Activated CD4-positive, alpha-beta memory T cell treated with anti-CD3 and anti-CD28 coated beads, Interleukin-2, amount 10 ng/mL, durations not matched to agents 7 days and 5 days (primary cell): ENCODE measurements at regions not wholly inside any gene's neighbourhood (a gene's known extent, or its start where the extent isn't known, plus 50 kb on each side); places are given as distances from the start of the nearest gene placed in this dataset.

Experiments used
- CTCF ChIA-PET: fragments of 350-600 bp; sonication (Branson Sonifier 250); formaldehyde crosslinking; loops from one replicate; lab custom pipeline; 2021; ENCODE audit warnings: antibody characterized with exemption, inconsistent platforms; lab: Charles Lee
- POLR2A ChIA-PET: fragments of 350-600 bp; sonication (Branson Sonifier 250); formaldehyde crosslinking; loops from one replicate; lab custom pipeline; 2021; ENCODE audit warnings: antibody characterized with exemption; lab: Charles Lee
- DNase-seq: peaks from one replicate; pipeline ENCODE4 v3.0.0-alpha.2; 2020
- H3K27ac Mint-ChIP-seq: one replicate; pipeline ENCODE4 v1.8.0; 2021; ENCODE audit warnings: mild to moderate bottlenecking, mixed read lengths
- H3K27me3 Mint-ChIP-seq: one replicate; pipeline ENCODE4 v1.8.0; 2021; ENCODE audit warnings: mixed read lengths
- H3K36me3 Mint-ChIP-seq: one replicate; pipeline ENCODE4 v1.8.0; 2021; ENCODE audit warnings: low read depth, mixed read lengths
- H3K4me1 Mint-ChIP-seq: one replicate; pipeline ENCODE4 v1.8.0; 2021; ENCODE audit warnings: mixed read lengths
- H3K4me3 Mint-ChIP-seq: one replicate; pipeline ENCODE4 v1.8.0; 2021; ENCODE audit warnings: mild to moderate bottlenecking, mixed read lengths
- H3K9me3 Mint-ChIP-seq: one replicate; pipeline ENCODE4 v1.8.0; 2021; ENCODE audit warnings: mixed read lengths

GRCh38 chr4:179398414-179398813, 1956.2 kb upstream of the AGA start:
- Mint-ChIP-seq H3K9me3 (peaks cover 7% of the 10 kb centered on the region), H3K27me3 (no peaks in the 10 kb centered on the region), H3K4me3 (no peak overlapping the region), H3K36me3 (no peaks in the 10 kb centered on the region), H3K27ac (no peak overlapping the region), H3K4me1 (no peaks in the 10 kb centered on the region)
- ChIA-PET CTCF (no interaction called here), POLR2A (no interaction called here)
- no peak for DNase-seq

GRCh38 chr4:179399054-179399782, 1957.0 kb upstream of the AGA start:
- ChIA-PET CTCF (no interaction called here), POLR2A (no interaction called here)
- no peaks in the 10 kb centered on the region for H3K36me3 Mint-ChIP-seq
- DNase-seq, result no peak
- H3K27me3 Mint-ChIP-seq, result no peaks in the 10 kb centered on the region
- no peak overlapping the region for H3K27ac Mint-ChIP-seq
- H3K4me1 Mint-ChIP-seq, result no peaks in the 10 kb centered on the region
- H3K4me3 Mint-ChIP-seq, result no peak overlapping the region
- peaks cover 9% of the 10 kb centered on the region for H3K9me3 Mint-ChIP-seq

- ChIA-PET POLR2A (no interaction called here), CTCF (no interaction called here)
- Mint-ChIP-seq H3K9me3 (peaks cover 8% of the 10 kb centered on the region), H3K27me3 (no peaks in the 10 kb centered on the region), H3K36me3 (no peaks in the 10 kb centered on the region), H3K4me1 (no peaks in the 10 kb centered on the region), H3K27ac (no peak overlapping the region), H3K4me3 (no peak overlapping the region)
- no peak for DNase-seq
Measured at GRCh38 chr4:179415037-179415846, 1973.0 kb upstream of the AGA start.

- Mint-ChIP-seq H3K36me3 (no peaks in the 10 kb centered on the region), H3K4me3 (no peak overlapping the region), H3K9me3 (peaks cover 8% of the 10 kb centered on the region), H3K27ac (no peak overlapping the region), H3K27me3 (no peaks in the 10 kb centered on the region), H3K4me1 (no peaks in the 10 kb centered on the region)
- ChIA-PET POLR2A (no interaction called here), CTCF (no interaction called here)
- DNase-seq, result no peak
Measured at GRCh38 chr4:179415847-179416223, 1973.6 kb upstream of the AGA start.

GRCh38 chr4:179417357-179417756, 1975.1 kb upstream of the AGA start:
- no peak overlapping the region for H3K4me3 Mint-ChIP-seq
- H3K4me1 Mint-ChIP-seq, result no peaks in the 10 kb centered on the region
- POLR2A ChIA-PET, result no interaction called here
- no peak for DNase-seq
- CTCF ChIA-PET, result no interaction called here
- H3K27me3 Mint-ChIP-seq, result no peaks in the 10 kb centered on the region
- H3K9me3 Mint-ChIP-seq, result peaks cover 8% of the 10 kb centered on the region
- H3K36me3 Mint-ChIP-seq, result no peaks in the 10 kb centered on the region
- no peak overlapping the region for H3K27ac Mint-ChIP-seq

GRCh38 chr4:179437962-179438361, 1995.7 kb upstream of the AGA start:
- ChIA-PET CTCF (no interaction called here), POLR2A (no interaction called here)
- no peak overlapping the region for H3K4me3 Mint-ChIP-seq
- peaks cover 3% of the 10 kb centered on the region for H3K9me3 Mint-ChIP-seq
- no peaks in the 10 kb centered on the region for H3K36me3 Mint-ChIP-seq
- no peaks in the 10 kb centered on the region for H3K4me1 Mint-ChIP-seq
- no peaks in the 10 kb centered on the region for H3K27me3 Mint-ChIP-seq
- no peak for DNase-seq
- no peak overlapping the region for H3K27ac Mint-ChIP-seq

- POLR2A ChIA-PET, result no interaction called here
Measured at GRCh38 chr4:179441596-179441995, 1999.4 kb upstream of the AGA start.

GRCh38 chr4:179447308-179447707, 2005.1 kb upstream of the AGA start:
- no peaks in the 10 kb centered on the region for H3K27me3 Mint-ChIP-seq

More at GRCh38 chr4:179441596-179441995, 1999.4 kb upstream of the AGA start:
- Mint-ChIP-seq H3K4me1 (no peaks in the 10 kb centered on the region), H3K9me3 (peaks cover 12% of the 10 kb centered on the region), H3K4me3 (no peak overlapping the region), H3K27ac (no peak overlapping the region), H3K27me3 (no peaks in the 10 kb centered on the region), H3K36me3 (no peaks in the 10 kb centered on the region)
- DNase-seq, result no peak
- CTCF ChIA-PET, result no interaction called here

GRCh38 chr4:179465131-179465797, 2023.0 kb upstream of the AGA start:
- Mint-ChIP-seq H3K27ac (no peak overlapping the region), H3K9me3 (no peaks in the 10 kb centered on the region), H3K4me3 (no peak overlapping the region), H3K4me1 (no peaks in the 10 kb centered on the region), H3K36me3 (no peaks in the 10 kb centered on the region), H3K27me3 (no peaks in the 10 kb centered on the region)
- DNase-seq, result no peak
- ChIA-PET CTCF (no interaction called here), POLR2A (no interaction called here)

More at GRCh38 chr4:179447308-179447707, 2005.1 kb upstream of the AGA start:
- H3K4me3 Mint-ChIP-seq, result no peak overlapping the region
- no peak for DNase-seq
- H3K4me1 Mint-ChIP-seq, result no peaks in the 10 kb centered on the region
- H3K27ac Mint-ChIP-seq, result no peak overlapping the region
- no peaks in the 10 kb centered on the region for H3K36me3 Mint-ChIP-seq
- CTCF ChIA-PET, result no interaction called here
- peaks cover 11% of the 10 kb centered on the region for H3K9me3 Mint-ChIP-seq
- POLR2A ChIA-PET, result no interaction called here

GRCh38 chr4:179467878-179468277, 2025.6 kb upstream of the AGA start:
- POLR2A ChIA-PET, result no interaction called here
- H3K9me3 Mint-ChIP-seq, result no peaks in the 10 kb centered on the region
- no peak overlapping the region for H3K4me3 Mint-ChIP-seq
- H3K36me3 Mint-ChIP-seq, result no peaks in the 10 kb centered on the region
- H3K27ac Mint-ChIP-seq, result no peak overlapping the region
- no peaks in the 10 kb centered on the region for H3K27me3 Mint-ChIP-seq
- DNase-seq, result no peak
- no peaks in the 10 kb centered on the region for H3K4me1 Mint-ChIP-seq
- CTCF ChIA-PET, result no interaction called here

GRCh38 chr4:179472164-179472563, 2029.9 kb upstream of the AGA start:
- Mint-ChIP-seq H3K27me3 (no peaks in the 10 kb centered on the region), H3K36me3 (no peaks in the 10 kb centered on the region), H3K9me3 (peaks cover 4% of the 10 kb centered on the region), H3K4me3 (no peak overlapping the region), H3K27ac (no peak overlapping the region), H3K4me1 (no peaks in the 10 kb centered on the region)
- DNase-seq, result no peak
- ChIA-PET POLR2A (no interaction called here), CTCF (no interaction called here)

- H3K27me3 Mint-ChIP-seq, result no peaks in the 10 kb centered on the region
- ChIA-PET CTCF (interaction anchor here (0.6 kb wide), 1 partner anchor 235 kb away, joined by 3 read pairs; no protein-coding TSS in a partner anchor), POLR2A (no interaction called here)
- no peaks in the 10 kb centered on the region for H3K4me1 Mint-ChIP-seq
- H3K36me3 Mint-ChIP-seq, result no peaks in the 10 kb centered on the region
- no peak overlapping the region for H3K27ac Mint-ChIP-seq
- no peak overlapping the region for H3K4me3 Mint-ChIP-seq
- H3K9me3 Mint-ChIP-seq, result peaks cover 14% of the 10 kb centered on the region
- DNase-seq, result no peak
Measured at GRCh38 chr4:179478608-179479007, 2036.4 kb upstream of the AGA start.

GRCh38 chr4:179485781-179486180, 2043.5 kb upstream of the AGA start:
- ChIA-PET CTCF (no interaction called here), POLR2A (no interaction called here)
- Mint-ChIP-seq H3K4me1 (no peaks in the 10 kb centered on the region), H3K9me3 (peaks cover 12% of the 10 kb centered on the region), H3K27ac (no peak overlapping the region), H3K36me3 (no peaks in the 10 kb centered on the region), H3K4me3 (no peak overlapping the region), H3K27me3 (no peaks in the 10 kb centered on the region)
- DNase-seq, result no peak
